ENCODE measurements at regions not wholly inside any gene's neighbourhood (a gene's known extent, or its start where the extent isn't known, plus 50 kb on each side); places are given as distances from the start of the nearest gene placed in this dataset.

DNA sequence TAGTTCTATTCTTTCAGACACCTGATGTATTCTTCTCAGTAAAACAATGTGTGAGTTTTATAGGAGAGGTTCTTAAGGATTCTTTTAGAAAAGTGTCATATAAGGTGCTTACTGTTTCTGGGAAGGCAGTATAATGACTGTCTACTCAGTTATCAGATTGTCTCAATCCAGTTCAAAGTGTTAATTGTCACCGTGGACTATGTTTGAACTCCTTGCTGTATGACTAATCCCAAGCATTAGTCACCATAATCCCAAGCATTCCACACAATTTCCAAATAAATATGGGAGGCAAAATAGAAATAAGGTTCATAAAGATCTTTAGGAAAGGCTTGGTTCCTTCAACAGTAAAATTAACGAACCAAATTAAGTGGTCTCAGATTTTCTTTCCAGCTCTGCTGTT is 342.1 kb upstream of the NR5A2 start:
- Histone ChIP-seq H3K9ac (ENCODE audit: insufficient read depth, low read depth, low read length) (no peak overlapping the region), H3K79me2 (ENCODE audit: insufficient read depth, low read length) (no peaks in the 10 kb centered on the region), H3K4me1 (ENCODE audit: insufficient read depth, low read length) (no peaks in the 10 kb centered on the region), H3K27ac (ENCODE audit: extremely low read length, insufficient read depth, low read length) (no peak overlapping the region), H3K9me3 (ENCODE audit: low read length) (no peaks in the 10 kb centered on the region), H3K4me2 (ENCODE audit: low read depth, low read length) (no peak overlapping the region), H3K36me3 (replicated peaks in 1 of 2; ENCODE audit: control insufficient read depth in 1 of 2, insufficient read depth in 2 of 2, low read length in 2 of 2) (no peaks in the 10 kb centered on the region), H2AFZ (ENCODE audit: low read length) (no peak overlapping the region), H3K27me3 (ENCODE audit: control insufficient read depth in 1 of 2, insufficient read depth in 2 of 2, low read length in 2 of 2) (no peaks in the 10 kb centered on the region; a peak in 1 of 5 replicates), H3K4me3 (replicated peaks in 1 of 3; ENCODE audit: insufficient read depth in 1 of 3, low read depth in 2 of 3, low read length in 3 of 3) (no peak overlapping the region), H4K20me1 (ENCODE audit: insufficient read depth, low read length) (no peaks in the 10 kb centered on the region)
- intact Hi-C loops (cut with micrococcal nuclease; ENCODE audit: unreplicated experiment), result loop anchor here (2.0 kb wide), 1 partner anchor 593 kb away; no protein-coding TSS in a partner anchor
- BruUV-seq (replicated peaks), result no TSS peak
- no peak for TF ChIP-seq ZNF615 (CRISPR knock-in tag; IDR thresholded peaks at IDR 0.05; ENCODE audit: borderline replicate concordance)
- TF ChIP-seq ZNF350 (CRISPR knock-in tag; IDR thresholded peaks at IDR 0.05; ENCODE audit: borderline replicate concordance, low read depth), result no peak
- TF ChIP-seq, protein P1, sequence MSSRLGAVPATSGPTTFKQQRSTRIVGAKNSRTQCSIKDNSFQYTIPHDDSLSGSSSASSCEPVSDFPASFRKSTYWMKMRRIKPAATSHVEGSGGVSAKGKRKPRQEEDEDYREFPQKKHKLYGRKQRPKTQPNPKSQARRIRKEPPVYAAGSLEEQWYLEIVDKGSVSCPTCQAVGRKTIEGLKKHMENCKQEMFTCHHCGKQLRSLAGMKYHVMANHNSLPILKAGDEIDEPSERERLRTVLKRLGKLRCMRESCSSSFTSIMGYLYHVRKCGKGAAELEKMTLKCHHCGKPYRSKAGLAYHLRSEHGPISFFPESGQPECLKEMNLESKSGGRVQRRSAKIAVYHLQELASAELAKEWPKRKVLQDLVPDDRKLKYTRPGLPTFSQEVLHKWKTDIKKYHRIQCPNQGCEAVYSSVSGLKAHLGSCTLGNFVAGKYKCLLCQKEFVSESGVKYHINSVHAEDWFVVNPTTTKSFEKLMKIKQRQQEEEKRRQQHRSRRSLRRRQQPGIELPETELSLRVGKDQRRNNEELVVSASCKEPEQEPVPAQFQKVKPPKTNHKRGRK (CRISPR knock-in tag; IDR thresholded peaks at IDR 0.05), result no peak
- TF ChIP-seq BHLHE40 (IDR thresholded peaks at IDR 0.05; ENCODE audit: low read length), result no peak
- TF ChIP-seq TBL1XR1 (IDR thresholded peaks at IDR 0.05; ENCODE audit: borderline replicate concordance, low read length, partially characterized antibody), result no peak
- no peak for ATAC-seq
- WGBS (ENCODE audit: low lambda C conversion rate), result 0% methylated on average over 2 of the region's 2 CpGs
- ChIA-PET CTCF (ENCODE audit: low intra/inter-chr PET ratio, low total read pairs) (interaction anchor here (1.0 to 1.6 kb wide), 3 partner anchors 803 to 825 kb away, joined by 4 to 8 read pairs (median 5); no protein-coding TSS in a partner anchor), POLR2A (no interaction called here)
- peak; percentile 7 for DNase-seq (ENCODE audit: low spot score)
- in situ Hi-C loops (cut with HindIII; ENCODE audit: extremely low pct_ligation_motif_present, low pct_unique_long_range_greater_than_20kb), result loop anchor here (10.0 to 25.0 kb wide), 2 partner anchors 577 to 829 kb away; no protein-coding TSS in a partner anchor
- no peak for FAIRE-seq

DNA sequence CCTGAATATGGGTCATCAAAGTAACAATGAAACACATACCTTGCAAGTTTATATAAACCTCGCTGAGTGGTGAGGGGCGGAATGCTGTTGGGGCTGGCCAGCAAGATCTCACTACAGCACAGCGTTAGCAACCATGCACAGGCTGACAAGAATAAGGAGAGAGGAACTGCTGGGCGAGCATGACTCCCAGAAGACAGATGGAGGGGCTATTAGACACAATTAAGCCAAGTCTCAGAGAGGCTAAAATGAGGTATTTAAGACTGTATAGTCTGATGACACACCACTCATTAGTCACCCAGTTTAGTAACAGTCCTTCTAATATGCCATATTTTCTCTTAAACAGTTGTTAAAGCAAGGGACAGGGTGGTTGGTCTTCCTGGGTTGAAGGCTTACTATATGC is 340.2 kb upstream of the NR5A2 start:
- no peak overlapping the region for H3K4me3 ChIP-seq (replicated peaks in 1 of 3; ENCODE audit: insufficient read depth in 1 of 3, low read depth in 2 of 3, low read length in 3 of 3)
- no peak overlapping the region for H3K27ac ChIP-seq (ENCODE audit: extremely low read length, insufficient read depth, low read length)
- no peak for DNase-seq (ENCODE audit: low spot score)
- BruUV-seq (replicated peaks), result no TSS peak
- intact Hi-C loops (cut with micrococcal nuclease; ENCODE audit: unreplicated experiment) (no loop called here), in situ Hi-C loops (cut with HindIII; ENCODE audit: extremely low pct_ligation_motif_present, low pct_unique_long_range_greater_than_20kb) (loop anchor here (10.0 to 25.0 kb wide), 2 partner anchors 575 to 827 kb away; no protein-coding TSS in a partner anchor)
- FAIRE-seq, result no peak
- no peaks in the 10 kb centered on the region for H3K79me2 ChIP-seq (ENCODE audit: insufficient read depth, low read length)
- H3K9me3 ChIP-seq (ENCODE audit: low read length), result no peaks in the 10 kb centered on the region
- no peak overlapping the region for H3K9ac ChIP-seq (ENCODE audit: insufficient read depth, low read depth, low read length)
- no peaks in the 10 kb centered on the region for H3K36me3 ChIP-seq (replicated peaks in 1 of 2; ENCODE audit: control insufficient read depth in 1 of 2, insufficient read depth in 2 of 2, low read length in 2 of 2)
- no peak overlapping the region for H2AFZ ChIP-seq (ENCODE audit: low read length)
- no peak for ATAC-seq
- no peaks in the 10 kb centered on the region for H4K20me1 ChIP-seq (ENCODE audit: insufficient read depth, low read length)
- ChIA-PET CTCF (ENCODE audit: low intra/inter-chr PET ratio, low total read pairs) (no interaction called here), POLR2A (no interaction called here)
- WGBS (ENCODE audit: low lambda C conversion rate), result 10% methylated on average over 4 of the region's 4 CpGs
- no peaks in the 10 kb centered on the region for H3K4me1 ChIP-seq (ENCODE audit: insufficient read depth, low read length)
- no peak overlapping the region for H3K4me2 ChIP-seq (ENCODE audit: low read depth, low read length)
- no peaks in the 10 kb centered on the region; a peak in 1 of 5 replicates for H3K27me3 ChIP-seq (ENCODE audit: control insufficient read depth in 1 of 2, insufficient read depth in 2 of 2, low read length in 2 of 2)
- TF ChIP-seq NFKB2 (CRISPR knock-in tag; IDR thresholded peaks at IDR 0.05; ENCODE audit: borderline replicate concordance) (no peak), KLF12 (CRISPR knock-in tag; IDR thresholded peaks at IDR 0.05; ENCODE audit: borderline replicate concordance) (no peak), ISX (CRISPR knock-in tag; conservative IDR thresholded peaks at IDR 0.05) (no peak), MEIS2 (CRISPR knock-in tag; IDR thresholded peaks at IDR 0.05) (no peak), SPEN (CRISPR knock-in tag; IDR thresholded peaks at IDR 0.05; ENCODE audit: low read depth) (no peak), ZNF883 (CRISPR knock-in tag; IDR thresholded peaks at IDR 0.05; ENCODE audit: not compliant biosample characterization) (no peak)
- TF ChIP-seq, protein P2, sequence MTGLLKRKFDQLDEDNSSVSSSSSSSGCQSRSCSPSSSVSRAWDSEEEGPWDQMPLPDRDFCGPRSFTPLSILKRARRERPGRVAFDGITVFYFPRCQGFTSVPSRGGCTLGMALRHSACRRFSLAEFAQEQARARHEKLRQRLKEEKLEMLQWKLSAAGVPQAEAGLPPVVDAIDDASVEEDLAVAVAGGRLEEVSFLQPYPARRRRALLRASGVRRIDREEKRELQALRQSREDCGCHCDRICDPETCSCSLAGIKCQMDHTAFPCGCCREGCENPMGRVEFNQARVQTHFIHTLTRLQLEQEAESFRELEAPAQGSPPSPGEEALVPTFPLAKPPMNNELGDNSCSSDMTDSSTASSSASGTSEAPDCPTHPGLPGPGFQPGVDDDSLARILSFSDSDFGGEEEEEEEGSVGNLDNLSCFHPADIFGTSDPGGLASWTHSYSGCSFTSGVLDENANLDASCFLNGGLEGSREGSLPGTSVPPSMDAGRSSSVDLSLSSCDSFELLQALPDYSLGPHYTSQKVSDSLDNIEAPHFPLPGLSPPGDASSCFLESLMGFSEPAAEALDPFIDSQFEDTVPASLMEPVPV (CRISPR knock-in tag; IDR thresholded peaks at IDR 0.05), result no peak
- TF ChIP-seq, protein P3, sequence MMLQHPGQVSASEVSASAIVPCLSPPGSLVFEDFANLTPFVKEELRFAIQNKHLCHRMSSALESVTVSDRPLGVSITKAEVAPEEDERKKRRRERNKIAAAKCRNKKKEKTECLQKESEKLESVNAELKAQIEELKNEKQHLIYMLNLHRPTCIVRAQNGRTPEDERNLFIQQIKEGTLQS (CRISPR knock-in tag; IDR thresholded peaks at IDR 0.05), result no peak
- TF ChIP-seq, protein P4, sequence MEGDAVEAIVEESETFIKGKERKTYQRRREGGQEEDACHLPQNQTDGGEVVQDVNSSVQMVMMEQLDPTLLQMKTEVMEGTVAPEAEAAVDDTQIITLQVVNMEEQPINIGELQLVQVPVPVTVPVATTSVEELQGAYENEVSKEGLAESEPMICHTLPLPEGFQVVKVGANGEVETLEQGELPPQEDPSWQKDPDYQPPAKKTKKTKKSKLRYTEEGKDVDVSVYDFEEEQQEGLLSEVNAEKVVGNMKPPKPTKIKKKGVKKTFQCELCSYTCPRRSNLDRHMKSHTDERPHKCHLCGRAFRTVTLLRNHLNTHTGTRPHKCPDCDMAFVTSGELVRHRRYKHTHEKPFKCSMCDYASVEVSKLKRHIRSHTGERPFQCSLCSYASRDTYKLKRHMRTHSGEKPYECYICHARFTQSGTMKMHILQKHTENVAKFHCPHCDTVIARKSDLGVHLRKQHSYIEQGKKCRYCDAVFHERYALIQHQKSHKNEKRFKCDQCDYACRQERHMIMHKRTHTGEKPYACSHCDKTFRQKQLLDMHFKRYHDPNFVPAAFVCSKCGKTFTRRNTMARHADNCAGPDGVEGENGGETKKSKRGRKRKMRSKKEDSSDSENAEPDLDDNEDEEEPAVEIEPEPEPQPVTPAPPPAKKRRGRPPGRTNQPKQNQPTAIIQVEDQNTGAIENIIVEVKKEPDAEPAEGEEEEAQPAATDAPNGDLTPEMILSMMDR (CRISPR knock-in tag; IDR thresholded peaks at IDR 0.05), result no peak
